SK-N-SH treated with all-trans-retinoic acid at 6 μM for 48 hours (cell line): ENCODE measurements at regions not wholly inside any gene's neighbourhood (a gene's known extent, or its start where the extent isn't known, plus 50 kb on each side); places are given as distances from the start of the nearest gene placed in this dataset.

Source experiments
- ATAC-seq: fragments of 200-7000 bp; cut with Tn5 transposase; 3 replicates; pipeline ENCODE4 v1.9.1; 2020; ENCODE audit warnings: mild to moderate bottlenecking, moderate library complexity
- ARNTL ChIP-seq: fragments of 450-650 bp; formaldehyde crosslinking; IDR thresholded peaks from 2 replicates; pipeline ENCODE4 v1.5.0; 2020; ENCODE audit warnings: low read depth, mild to moderate bottlenecking, moderate library complexity, borderline replicate concordance
- BACH2 ChIP-seq: fragments of 250-450 bp; sonication (Bioruptor Pico); IDR thresholded peaks from 2 replicates; pipeline ENCODE4 v1.9.0; 2021; ENCODE audit warnings: mild to moderate bottlenecking, borderline replicate concordance
- CREB5 ChIP-seq: fragments of 250-450 bp; sonication (Bioruptor Pico); IDR thresholded peaks from 2 replicates; pipeline ENCODE4 v1.5.1; 2020; ENCODE audit warnings: low read depth, mild to moderate bottlenecking, moderate library complexity
- CSDC2 ChIP-seq: fragments of 250-450 bp; sonication (Bioruptor Pico); IDR thresholded peaks from 2 replicates; pipeline ENCODE4 v1.5.0; 2020; ENCODE audit warnings: mild to moderate bottlenecking, moderate library complexity
- CSRNP3 ChIP-seq: fragments of 250-450 bp; sonication (Bioruptor Pico); IDR thresholded peaks from 2 replicates; pipeline ENCODE4 v1.5.1; 2021; ENCODE audit warnings: mild to moderate bottlenecking, moderate library complexity
- ESRRG ChIP-seq: fragments of 250-450 bp; sonication (Bioruptor Pico); IDR thresholded peaks from 2 replicates; pipeline ENCODE4 v1.6.1; 2021; ENCODE audit warnings: mild to moderate bottlenecking
- ISL1 ChIP-seq: fragments of 250-450 bp; sonication (Bioruptor Pico); IDR thresholded peaks from 2 replicates; pipeline ENCODE4 v2.1.2; 2022; ENCODE audit warnings: mild to moderate bottlenecking, moderate library complexity
- OSR1 ChIP-seq: fragments of 250-450 bp; sonication (Bioruptor Pico); IDR thresholded peaks from 2 replicates; pipeline ENCODE4 v1.8.0; 2022; ENCODE audit warnings: moderate library complexity, mild to moderate bottlenecking, inconsistent platforms
- PATZ1 ChIP-seq: fragments of 250-450 bp; sonication (Bioruptor Pico); IDR thresholded peaks from 2 replicates; pipeline ENCODE4 v1.8.0; 2020; ENCODE audit warnings: mild to moderate bottlenecking, moderate library complexity, borderline replicate concordance
- RARB ChIP-seq: fragments of 250-450 bp; sonication (Bioruptor Pico); IDR thresholded peaks from 2 replicates; pipeline ENCODE4 v1.8.0; 2021; ENCODE audit warnings: mild to moderate bottlenecking, moderate library complexity
- SNAI2 ChIP-seq: fragments of 250-450 bp; sonication (Bioruptor Pico); IDR thresholded peaks from 2 replicates; pipeline ENCODE4 v1.5.0; 2020; ENCODE audit warnings: mild to moderate bottlenecking, moderate library complexity
- TCF4 ChIP-seq: fragments of 250-450 bp; sonication (Bioruptor Pico); IDR thresholded peaks from 2 replicates; pipeline ENCODE4 v1.8.0; 2021; ENCODE audit warnings: mild to moderate bottlenecking, moderate library complexity, borderline replicate concordance
- TOX ChIP-seq: fragments of 250-450 bp; sonication (Bioruptor Pico); IDR thresholded peaks from 2 replicates; pipeline ENCODE4 v1.8.0; 2021; ENCODE audit warnings: mild to moderate bottlenecking, moderate library complexity, borderline replicate concordance
- ZC3H10 ChIP-seq: fragments of 250-450 bp; sonication (Bioruptor Pico); IDR thresholded peaks from 2 replicates; pipeline ENCODE4 v1.5.1; 2021; ENCODE audit warnings: mild to moderate bottlenecking, moderate library complexity
- ZFP3 ChIP-seq: fragments of 250-450 bp; sonication (Bioruptor Pico); IDR thresholded peaks from 2 replicates; pipeline ENCODE4 v1.5.0; 2020; ENCODE audit warnings: mild to moderate bottlenecking, moderate library complexity
- ZFP30 ChIP-seq: fragments of 450-650 bp; formaldehyde crosslinking; IDR thresholded peaks from 2 replicates; pipeline ENCODE4 v1.5.0; 2022; ENCODE audit warnings: mild to moderate bottlenecking, moderate library complexity
- ZNF565 ChIP-seq: fragments of 450-650 bp; formaldehyde crosslinking; conservative IDR thresholded peaks from 2 replicates; pipeline ENCODE4 v1.5.0; 2020; ENCODE audit warnings: low read depth, mild to moderate bottlenecking, moderate library complexity
- ZNF70 ChIP-seq: fragments of 450-650 bp; formaldehyde crosslinking; IDR thresholded peaks from 2 replicates; pipeline ENCODE4 v1.5.0; 2020; ENCODE audit warnings: mild to moderate bottlenecking, moderate library complexity
- ZNF8 ChIP-seq: fragments of 450-650 bp; formaldehyde crosslinking; IDR thresholded peaks from 2 replicates; pipeline ENCODE4 v1.5.0; 2020; ENCODE audit warnings: mild to moderate bottlenecking, moderate library complexity
- TF ChIP-seq, protein P1 (sequence below): fragments of 250-450 bp; sonication (Bioruptor Pico); IDR thresholded peaks from 2 replicates; pipeline ENCODE4 v1.8.0; 2021; ENCODE audit warnings: low read depth, mild to moderate bottlenecking, moderate library complexity, borderline replicate concordance

- ATAC-seq = no peak
- TF ChIP-seq ISL1 (CRISPR knock-in tag) = peak; percentile 83
- TF ChIP-seq PATZ1 (CRISPR knock-in tag) = no peak
- 0 out of 2 replicates have a peak, but pooled peaks have one; percentile 48 for TF ChIP-seq CREB5 (CRISPR knock-in tag)
- TF ChIP-seq ARNTL (CRISPR knock-in tag) = no peak
- 0 out of 2 replicates have a peak, but pooled peaks have one; percentile 64 for TF ChIP-seq ESRRG (CRISPR knock-in tag)
- no peak for TF ChIP-seq ZC3H10 (CRISPR knock-in tag)
Measured at GRCh38 chr3:181066143-181067087, 76.9 kb upstream of the DNAJC19 start.

GRCh38 chr3:181056136-181056732 is 66.7 kb upstream of the DNAJC19 start:
- ATAC-seq = no peak
- TF ChIP-seq TCF4 (CRISPR knock-in tag) (no peak), ARNTL (CRISPR knock-in tag) (no peak), ZNF70 (CRISPR knock-in tag) (no peak), ZFP30 (CRISPR knock-in tag) (no peak), OSR1 (CRISPR knock-in tag) (no peak), ZFP3 (no peak)
- TF ChIP-seq, all 23 proteins: peak for 0

DNA sequence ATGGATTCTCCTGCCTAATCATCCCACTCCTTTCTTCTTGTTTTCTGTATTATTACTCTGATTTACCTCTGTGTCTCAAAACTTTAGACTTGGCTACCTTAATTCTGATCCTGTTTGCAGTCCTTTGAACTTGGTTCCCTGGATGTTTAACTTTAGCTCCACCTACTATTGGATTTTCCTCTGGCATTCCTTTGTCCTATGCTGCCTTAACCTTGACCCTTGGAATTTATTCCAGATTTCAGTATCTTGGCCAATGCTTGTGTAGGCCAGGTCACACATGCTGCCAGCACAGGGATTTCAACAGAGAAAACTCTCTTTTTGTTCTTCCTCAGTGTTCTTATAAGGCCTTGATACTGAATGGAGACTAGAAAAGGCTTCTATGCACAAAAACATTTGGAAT is 65.0 kb upstream of the DNAJC19 start:
- TF ChIP-seq CSRNP3 = no peak
- no peak for TF ChIP-seq ARNTL (CRISPR knock-in tag)
- TF ChIP-seq ZC3H10 (CRISPR knock-in tag) = no peak
- TF ChIP-seq, protein P1, sequence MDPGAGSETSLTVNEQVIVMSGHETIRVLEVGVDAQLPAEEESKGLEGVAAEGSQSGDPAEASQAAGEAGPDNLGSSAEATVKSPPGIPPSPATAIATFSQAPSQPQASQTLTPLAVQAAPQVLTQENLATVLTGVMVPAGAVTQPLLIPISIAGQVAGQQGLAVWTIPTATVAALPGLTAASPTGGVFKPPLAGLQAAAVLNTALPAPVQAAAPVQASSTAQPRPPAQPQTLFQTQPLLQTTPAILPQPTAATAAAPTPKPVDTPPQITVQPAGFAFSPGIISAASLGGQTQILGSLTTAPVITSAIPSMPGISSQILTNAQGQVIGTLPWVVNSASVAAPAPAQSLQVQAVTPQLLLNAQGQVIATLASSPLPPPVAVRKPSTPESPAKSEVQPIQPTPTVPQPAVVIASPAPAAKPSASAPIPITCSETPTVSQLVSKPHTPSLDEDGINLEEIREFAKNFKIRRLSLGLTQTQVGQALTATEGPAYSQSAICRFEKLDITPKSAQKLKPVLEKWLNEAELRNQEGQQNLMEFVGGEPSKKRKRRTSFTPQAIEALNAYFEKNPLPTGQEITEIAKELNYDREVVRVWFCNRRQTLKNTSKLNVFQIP (CRISPR knock-in tag) = no peak
- no peak for TF ChIP-seq OSR1 (CRISPR knock-in tag)
- TF ChIP-seq CREB5 (CRISPR knock-in tag) = no peak
- TF ChIP-seq TOX (CRISPR knock-in tag) = no peak
- TF ChIP-seq PATZ1 (CRISPR knock-in tag) = no peak
- no peak for TF ChIP-seq CSDC2
- no peak for TF ChIP-seq ZNF70 (CRISPR knock-in tag)
- no peak for TF ChIP-seq ESRRG (CRISPR knock-in tag)
- TF ChIP-seq ZFP3 = no peak
- no peak for TF ChIP-seq RARB (CRISPR knock-in tag)
- no peak for TF ChIP-seq SNAI2 (CRISPR knock-in tag)
- TF ChIP-seq BACH2 = no peak
- TF ChIP-seq ZNF565 (CRISPR knock-in tag) = no peak
- no peak for TF ChIP-seq ISL1 (CRISPR knock-in tag)
- no peak for TF ChIP-seq ZNF8
- no peak for TF ChIP-seq ZFP30 (CRISPR knock-in tag)
- ATAC-seq = no peak
